Neutrophil (primary cell): ENCODE measurements at regions not wholly inside any gene's neighbourhood (a gene's known extent, or its start where the extent isn't known, plus 50 kb on each side); places are given as distances from the start of the nearest gene placed in this dataset.

ENCODE experiments used
- H3K27ac ChIP-seq: fragments of 200-600 bp; sonication (generic); 2 replicates; pipeline ENCODE4 v1.5.1; 2016; ENCODE audit warnings: mild to moderate bottlenecking, moderate library complexity
- H3K27me3 ChIP-seq: fragments of 200-600 bp; sonication (generic); 2 replicates; pipeline ENCODE4 v1.6.0; 2016; ENCODE audit warnings: mild to moderate bottlenecking
- H3K36me3 ChIP-seq: fragments of 200-600 bp; sonication (generic); 2 replicates; pipeline ENCODE4 v1.5.1; 2017
- H3K4me1 ChIP-seq, 2 experiments: fragments of 200-600 bp in 1 of 2; sonication (generic) in 1 of 2; 1 replicate in 1 of 2; 2 replicates in 1 of 2; pipeline versions ENCODE4 v1.5.1 to v1.6.1; 2013 to 2016; ENCODE audit warnings: low read depth in 1 of 2, low read length in 1 of 2, mild to moderate bottlenecking in 1 of 2, moderate library complexity in 1 of 2; ENCODE audit not compliant: control insufficient read depth in 1 of 2, insufficient read depth in 1 of 2
- H3K4me3 ChIP-seq, 2 experiments: fragments of 200-600 bp in 1 of 2; sonication (generic) in 1 of 2; 1 replicate in 1 of 2; 2 replicates in 1 of 2; pipeline ENCODE4 v1.5.1; 2013 to 2016; ENCODE audit warnings: low read depth in 1 of 2, low read length in 1 of 2, mild to moderate bottlenecking in 1 of 2, moderate library complexity in 1 of 2
- H3K9me3 ChIP-seq: fragments of 200-600 bp; sonication (generic); 2 replicates; pipeline ENCODE4 v1.5.1; 2016
- CTCF ChIP-seq: fragments of 200-600 bp; sonication (generic); IDR thresholded peaks from 2 replicates; pipeline ENCODE4 v1.5.1; 2016; ENCODE audit warnings: antibody characterized with exemption

- no peaks in the 10 kb centered on the region for H3K27me3 ChIP-seq
- H3K4me3 ChIP-seq: no peak overlapping the region
- peaks cover 3 to 8% of the 10 kb centered on the region in 2 experiments for H3K4me1 ChIP-seq
- H3K9me3 ChIP-seq: no peaks in the 10 kb centered on the region
- H3K27ac ChIP-seq: no peak overlapping the region
- no peaks in the 10 kb centered on the region for H3K36me3 ChIP-seq
- no peak for TF ChIP-seq CTCF
Observed at GRCh38 chr1:168455764-168456163, 88.0 kb downstream of the XCL2 start.

GRCh38 chr1:168454211-168454815 lies 89.5 kb downstream of the XCL2 start:
- H3K36me3 ChIP-seq: no peaks in the 10 kb centered on the region
- H3K27me3 ChIP-seq: no peaks in the 10 kb centered on the region
- H3K4me3 ChIP-seq: no peak overlapping the region
- no peak for TF ChIP-seq CTCF
- no peaks in the 10 kb centered on the region for H3K9me3 ChIP-seq
- H3K27ac ChIP-seq: no peak overlapping the region
- no peaks in the 10 kb centered on the region for H3K4me1 ChIP-seq

- H3K4me3 ChIP-seq: no peak overlapping the region
- no peaks in the 10 kb centered on the region for H3K36me3 ChIP-seq
- TF ChIP-seq CTCF: no peak
- no peaks in the 10 kb centered on the region for H3K9me3 ChIP-seq
- H3K27me3 ChIP-seq: no peaks in the 10 kb centered on the region
- H3K4me1 ChIP-seq: peaks cover 7 to 8% of the 10 kb centered on the region in 2 experiments
- H3K27ac ChIP-seq: no peak overlapping the region
Observed at GRCh38 chr1:168453056-168453455, 90.7 kb downstream of the XCL2 start.

- H3K9me3 ChIP-seq: no peaks in the 10 kb centered on the region
- H3K27ac ChIP-seq: no peak overlapping the region
- no peak overlapping the region for H3K4me3 ChIP-seq
- TF ChIP-seq CTCF: no peak
- no peaks in the 10 kb centered on the region for H3K27me3 ChIP-seq
- H3K4me1 ChIP-seq: peaks cover 8 to 10% of the 10 kb centered on the region in 2 experiments
- H3K36me3 ChIP-seq: no peaks in the 10 kb centered on the region
Observed at GRCh38 chr1:168452329-168452728, 91.5 kb downstream of the XCL2 start.

- Histone ChIP-seq H3K27ac (no peak overlapping the region), H3K4me1 (peaks cover 38 to 40% of the 10 kb centered on the region in 2 experiments), H3K9me3 (no peaks in the 10 kb centered on the region), H3K4me3 (no peak overlapping the region), H3K27me3 (no peaks in the 10 kb centered on the region), H3K36me3 (no peaks in the 10 kb centered on the region)
- TF ChIP-seq CTCF: no peak
Observed at GRCh38 chr1:168447871-168448270, 95.9 kb downstream of the XCL2 start.

- Histone ChIP-seq H3K36me3 (no peaks in the 10 kb centered on the region), H3K4me3 (no peak overlapping the region), H3K27ac (no peak overlapping the region), H3K9me3 (no peaks in the 10 kb centered on the region), H3K27me3 (no peaks in the 10 kb centered on the region), H3K4me1 (peaks cover 38 to 40% of the 10 kb centered on the region in 2 experiments)
- no peak for TF ChIP-seq CTCF
Observed at GRCh38 chr1:168446081-168446480, 97.7 kb downstream of the XCL2 start.
